ENCODE measurements at regions not wholly inside any gene's neighbourhood (a gene's known extent, or its start where the extent isn't known, plus 50 kb on each side); places are given as distances from the start of the nearest gene placed in this dataset.

DNA sequence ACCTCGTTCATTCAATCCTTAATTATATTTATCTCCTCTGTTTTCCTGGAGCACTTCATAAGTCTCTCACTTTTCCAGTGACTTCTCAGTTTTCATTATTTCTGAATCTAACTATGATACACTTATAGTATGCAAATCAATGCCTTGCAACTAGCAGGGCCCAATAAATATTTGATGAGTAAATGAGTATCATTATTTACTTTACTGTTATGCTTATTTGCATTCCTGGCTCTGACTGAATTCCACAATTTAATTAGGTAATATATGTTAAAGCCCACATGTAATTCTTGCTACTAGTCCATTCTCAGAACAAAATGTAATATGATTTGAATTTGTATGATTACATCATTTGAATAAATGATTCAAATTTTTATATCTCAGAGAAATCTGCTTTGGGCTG lies 1595.1 kb upstream of the MIR17HG start:
- Mint-ChIP-seq H3K27ac (no peak overlapping the region), H3K36me3 (peaks cover 14% of the 10 kb centered on the region), H3K27me3 (ENCODE audit: low read depth) (no peaks in the 10 kb centered on the region), H3K4me3 (no peak overlapping the region), H3K4me1 (no peaks in the 10 kb centered on the region), H3K9me3 (peaks cover 16% of the 10 kb centered on the region)
- DNase-seq (ENCODE audit: low spot score): no peak
- no peak for ATAC-seq
- TF ChIP-seq ZNF121 (CRISPR knock-in tag; IDR thresholded peaks at IDR 0.05) (no peak), SMAD4 (CRISPR knock-in tag; IDR thresholded peaks at IDR 0.05) (no peak)
- CTCF ChIA-PET: no interaction called here
- POLR2A ChIA-PET: no interaction called here

DNA sequence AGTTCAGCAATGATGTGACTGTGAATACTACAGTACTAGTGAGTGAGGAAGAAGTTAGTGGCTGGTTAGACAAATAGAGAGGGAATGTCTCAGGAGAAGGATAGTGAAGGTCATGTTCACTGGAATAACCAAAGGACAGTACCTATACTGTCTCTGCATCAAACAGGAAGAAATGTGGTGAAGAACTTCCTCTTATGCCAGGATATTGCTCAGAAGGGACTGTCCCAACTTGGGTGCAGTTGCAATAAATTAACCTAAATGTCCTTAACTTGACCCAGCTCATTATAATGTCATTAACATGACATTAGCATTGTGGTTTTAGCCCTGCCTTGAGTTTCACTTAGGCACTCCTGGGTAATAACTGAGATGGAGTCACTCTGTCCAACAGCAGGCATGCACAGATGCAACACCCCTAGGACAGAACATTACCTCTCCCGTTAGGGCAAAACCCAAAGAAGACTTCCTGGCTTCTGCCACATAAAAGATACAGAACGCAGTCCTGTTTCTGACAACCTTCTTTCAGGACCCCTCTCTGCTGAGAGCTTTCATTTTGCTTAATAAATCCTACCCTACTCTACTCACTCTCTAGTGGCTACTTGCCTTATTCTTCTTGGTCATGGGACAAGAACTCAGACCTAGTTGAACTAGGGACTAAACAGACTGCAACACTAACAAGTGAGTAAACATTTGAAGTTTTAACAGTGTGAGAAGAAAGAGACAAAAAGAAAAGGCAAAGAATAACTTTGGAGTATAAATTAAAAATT lies 1591.6 kb upstream of the MIR17HG start:
- TF ChIP-seq TCF7 (CRISPR knock-in tag; IDR thresholded peaks at IDR 0.05; ENCODE audit: low read depth) (no peak), RORB (CRISPR knock-in tag; IDR thresholded peaks at IDR 0.05) (no peak), ESRRA (CRISPR knock-in tag; IDR thresholded peaks at IDR 0.05; ENCODE audit: borderline replicate concordance) (no peak), ZNF317 (CRISPR knock-in tag; IDR thresholded peaks at IDR 0.05; ENCODE audit: borderline replicate concordance, low read depth) (no peak), ZBTB21 (CRISPR knock-in tag; IDR thresholded peaks at IDR 0.05; ENCODE audit: borderline replicate concordance) (no peak), SOX15 (CRISPR knock-in tag; IDR thresholded peaks at IDR 0.05) (no peak), IRF2 (CRISPR knock-in tag; IDR thresholded peaks at IDR 0.05; ENCODE audit: borderline replicate concordance, low read depth) (no peak), KAT7 (CRISPR knock-in tag; IDR thresholded peaks at IDR 0.05; ENCODE audit: borderline replicate concordance) (no peak), ZNF396 (CRISPR knock-in tag; IDR thresholded peaks at IDR 0.05; ENCODE audit: borderline replicate concordance) (no peak), TP53 (CRISPR knock-in tag; IDR thresholded peaks at IDR 0.05) (no peak), ZNF263 (CRISPR knock-in tag; IDR thresholded peaks at IDR 0.05; ENCODE audit: low read depth) (no peak)
- TF ChIP-seq, protein P1, sequence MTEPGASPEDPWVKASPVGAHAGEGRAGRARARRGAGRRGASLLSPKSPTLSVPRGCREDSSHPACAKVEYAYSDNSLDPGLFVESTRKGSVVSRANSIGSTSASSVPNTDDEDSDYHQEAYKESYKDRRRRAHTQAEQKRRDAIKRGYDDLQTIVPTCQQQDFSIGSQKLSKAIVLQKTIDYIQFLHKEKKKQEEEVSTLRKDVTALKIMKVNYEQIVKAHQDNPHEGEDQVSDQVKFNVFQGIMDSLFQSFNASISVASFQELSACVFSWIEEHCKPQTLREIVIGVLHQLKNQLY (CRISPR knock-in tag; IDR thresholded peaks at IDR 0.05): no peak
- TF ChIP-seq, protein P2, sequence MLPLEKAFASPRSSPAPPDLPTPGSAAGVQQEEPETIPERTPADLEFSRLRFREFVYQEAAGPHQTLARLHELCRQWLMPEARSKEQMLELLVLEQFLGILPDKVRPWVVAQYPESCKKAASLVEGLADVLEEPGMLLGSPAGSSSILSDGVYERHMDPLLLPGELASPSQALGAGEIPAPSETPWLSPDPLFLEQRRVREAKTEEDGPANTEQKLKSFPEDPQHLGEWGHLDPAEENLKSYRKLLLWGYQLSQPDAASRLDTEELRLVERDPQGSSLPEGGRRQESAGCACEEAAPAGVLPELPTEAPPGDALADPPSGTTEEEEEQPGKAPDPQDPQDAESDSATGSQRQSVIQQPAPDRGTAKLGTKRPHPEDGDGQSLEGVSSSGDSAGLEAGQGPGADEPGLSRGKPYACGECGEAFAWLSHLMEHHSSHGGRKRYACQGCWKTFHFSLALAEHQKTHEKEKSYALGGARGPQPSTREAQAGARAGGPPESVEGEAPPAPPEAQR (CRISPR knock-in tag; IDR thresholded peaks at IDR 0.05): no peak
- TF ChIP-seq, protein P3, sequence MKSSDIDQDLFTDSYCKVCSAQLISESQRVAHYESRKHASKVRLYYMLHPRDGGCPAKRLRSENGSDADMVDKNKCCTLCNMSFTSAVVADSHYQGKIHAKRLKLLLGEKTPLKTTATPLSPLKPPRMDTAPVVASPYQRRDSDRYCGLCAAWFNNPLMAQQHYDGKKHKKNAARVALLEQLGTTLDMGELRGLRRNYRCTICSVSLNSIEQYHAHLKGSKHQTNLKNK (CRISPR knock-in tag; IDR thresholded peaks at IDR 0.05): no peak
- TF ChIP-seq, protein P4, sequence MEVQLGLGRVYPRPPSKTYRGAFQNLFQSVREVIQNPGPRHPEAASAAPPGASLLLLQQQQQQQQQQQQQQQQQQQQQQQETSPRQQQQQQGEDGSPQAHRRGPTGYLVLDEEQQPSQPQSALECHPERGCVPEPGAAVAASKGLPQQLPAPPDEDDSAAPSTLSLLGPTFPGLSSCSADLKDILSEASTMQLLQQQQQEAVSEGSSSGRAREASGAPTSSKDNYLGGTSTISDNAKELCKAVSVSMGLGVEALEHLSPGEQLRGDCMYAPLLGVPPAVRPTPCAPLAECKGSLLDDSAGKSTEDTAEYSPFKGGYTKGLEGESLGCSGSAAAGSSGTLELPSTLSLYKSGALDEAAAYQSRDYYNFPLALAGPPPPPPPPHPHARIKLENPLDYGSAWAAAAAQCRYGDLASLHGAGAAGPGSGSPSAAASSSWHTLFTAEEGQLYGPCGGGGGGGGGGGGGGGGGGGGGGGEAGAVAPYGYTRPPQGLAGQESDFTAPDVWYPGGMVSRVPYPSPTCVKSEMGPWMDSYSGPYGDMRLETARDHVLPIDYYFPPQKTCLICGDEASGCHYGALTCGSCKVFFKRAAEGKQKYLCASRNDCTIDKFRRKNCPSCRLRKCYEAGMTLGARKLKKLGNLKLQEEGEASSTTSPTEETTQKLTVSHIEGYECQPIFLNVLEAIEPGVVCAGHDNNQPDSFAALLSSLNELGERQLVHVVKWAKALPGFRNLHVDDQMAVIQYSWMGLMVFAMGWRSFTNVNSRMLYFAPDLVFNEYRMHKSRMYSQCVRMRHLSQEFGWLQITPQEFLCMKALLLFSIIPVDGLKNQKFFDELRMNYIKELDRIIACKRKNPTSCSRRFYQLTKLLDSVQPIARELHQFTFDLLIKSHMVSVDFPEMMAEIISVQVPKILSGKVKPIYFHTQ (CRISPR knock-in tag; IDR thresholded peaks at IDR 0.05): no peak
- TF ChIP-seq, protein P5, sequence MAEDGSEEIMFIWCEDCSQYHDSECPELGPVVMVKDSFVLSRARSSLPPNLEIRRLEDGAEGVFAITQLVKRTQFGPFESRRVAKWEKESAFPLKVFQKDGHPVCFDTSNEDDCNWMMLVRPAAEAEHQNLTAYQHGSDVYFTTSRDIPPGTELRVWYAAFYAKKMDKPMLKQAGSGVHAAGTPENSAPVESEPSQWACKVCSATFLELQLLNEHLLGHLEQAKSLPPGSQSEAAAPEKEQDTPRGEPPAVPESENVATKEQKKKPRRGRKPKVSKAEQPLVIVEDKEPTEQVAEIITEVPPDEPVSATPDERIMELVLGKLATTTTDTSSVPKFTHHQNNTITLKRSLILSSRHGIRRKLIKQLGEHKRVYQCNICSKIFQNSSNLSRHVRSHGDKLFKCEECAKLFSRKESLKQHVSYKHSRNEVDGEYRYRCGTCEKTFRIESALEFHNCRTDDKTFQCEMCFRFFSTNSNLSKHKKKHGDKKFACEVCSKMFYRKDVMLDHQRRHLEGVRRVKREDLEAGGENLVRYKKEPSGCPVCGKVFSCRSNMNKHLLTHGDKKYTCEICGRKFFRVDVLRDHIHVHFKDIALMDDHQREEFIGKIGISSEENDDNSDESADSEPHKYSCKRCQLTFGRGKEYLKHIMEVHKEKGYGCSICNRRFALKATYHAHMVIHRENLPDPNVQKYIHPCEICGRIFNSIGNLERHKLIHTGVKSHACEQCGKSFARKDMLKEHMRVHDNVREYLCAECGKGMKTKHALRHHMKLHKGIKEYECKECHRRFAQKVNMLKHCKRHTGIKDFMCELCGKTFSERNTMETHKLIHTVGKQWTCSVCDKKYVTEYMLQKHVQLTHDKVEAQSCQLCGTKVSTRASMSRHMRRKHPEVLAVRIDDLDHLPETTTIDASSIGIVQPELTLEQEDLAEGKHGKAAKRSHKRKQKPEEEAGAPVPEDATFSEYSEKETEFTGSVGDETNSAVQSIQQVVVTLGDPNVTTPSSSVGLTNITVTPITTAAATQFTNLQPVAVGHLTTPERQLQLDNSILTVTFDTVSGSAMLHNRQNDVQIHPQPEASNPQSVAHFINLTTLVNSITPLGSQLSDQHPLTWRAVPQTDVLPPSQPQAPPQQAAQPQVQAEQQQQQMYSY (CRISPR knock-in tag; IDR thresholded peaks at IDR 0.05): no peak
- TF ChIP-seq, protein P6, sequence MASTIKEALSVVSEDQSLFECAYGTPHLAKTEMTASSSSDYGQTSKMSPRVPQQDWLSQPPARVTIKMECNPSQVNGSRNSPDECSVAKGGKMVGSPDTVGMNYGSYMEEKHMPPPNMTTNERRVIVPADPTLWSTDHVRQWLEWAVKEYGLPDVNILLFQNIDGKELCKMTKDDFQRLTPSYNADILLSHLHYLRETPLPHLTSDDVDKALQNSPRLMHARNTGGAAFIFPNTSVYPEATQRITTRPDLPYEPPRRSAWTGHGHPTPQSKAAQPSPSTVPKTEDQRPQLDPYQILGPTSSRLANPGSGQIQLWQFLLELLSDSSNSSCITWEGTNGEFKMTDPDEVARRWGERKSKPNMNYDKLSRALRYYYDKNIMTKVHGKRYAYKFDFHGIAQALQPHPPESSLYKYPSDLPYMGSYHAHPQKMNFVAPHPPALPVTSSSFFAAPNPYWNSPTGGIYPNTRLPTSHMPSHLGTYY (CRISPR knock-in tag; IDR thresholded peaks at IDR 0.05): no peak
- TF ChIP-seq, protein P7, sequence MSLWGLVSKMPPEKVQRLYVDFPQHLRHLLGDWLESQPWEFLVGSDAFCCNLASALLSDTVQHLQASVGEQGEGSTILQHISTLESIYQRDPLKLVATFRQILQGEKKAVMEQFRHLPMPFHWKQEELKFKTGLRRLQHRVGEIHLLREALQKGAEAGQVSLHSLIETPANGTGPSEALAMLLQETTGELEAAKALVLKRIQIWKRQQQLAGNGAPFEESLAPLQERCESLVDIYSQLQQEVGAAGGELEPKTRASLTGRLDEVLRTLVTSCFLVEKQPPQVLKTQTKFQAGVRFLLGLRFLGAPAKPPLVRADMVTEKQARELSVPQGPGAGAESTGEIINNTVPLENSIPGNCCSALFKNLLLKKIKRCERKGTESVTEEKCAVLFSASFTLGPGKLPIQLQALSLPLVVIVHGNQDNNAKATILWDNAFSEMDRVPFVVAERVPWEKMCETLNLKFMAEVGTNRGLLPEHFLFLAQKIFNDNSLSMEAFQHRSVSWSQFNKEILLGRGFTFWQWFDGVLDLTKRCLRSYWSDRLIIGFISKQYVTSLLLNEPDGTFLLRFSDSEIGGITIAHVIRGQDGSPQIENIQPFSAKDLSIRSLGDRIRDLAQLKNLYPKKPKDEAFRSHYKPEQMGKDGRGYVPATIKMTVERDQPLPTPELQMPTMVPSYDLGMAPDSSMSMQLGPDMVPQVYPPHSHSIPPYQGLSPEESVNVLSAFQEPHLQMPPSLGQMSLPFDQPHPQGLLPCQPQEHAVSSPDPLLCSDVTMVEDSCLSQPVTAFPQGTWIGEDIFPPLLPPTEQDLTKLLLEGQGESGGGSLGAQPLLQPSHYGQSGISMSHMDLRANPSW (CRISPR knock-in tag; conservative IDR thresholded peaks at IDR 0.05; ENCODE audit: low read depth): no peak
- no peaks in the 10 kb centered on the region for H3K27me3 Mint-ChIP-seq (ENCODE audit: low read depth)
- no peak overlapping the region for H3K27ac Mint-ChIP-seq
- peaks cover 14% of the 10 kb centered on the region for H3K36me3 Mint-ChIP-seq
- POLR2A ChIA-PET: no interaction called here
- H3K9me3 Mint-ChIP-seq: peaks cover 20% of the 10 kb centered on the region
- no peak for DNase-seq (ENCODE audit: low spot score)
- H3K4me1 Mint-ChIP-seq: no peaks in the 10 kb centered on the region
- CTCF ChIA-PET: no interaction called here
- H3K4me3 Mint-ChIP-seq: no peak overlapping the region
- no peak for ATAC-seq
